Activated naive CD4-positive, alpha-beta T cell treated with anti-CD3 and anti-CD28 coated beads, Interleukin-2, amount 50 U/mL, for 16 hours (primary cell): ENCODE measurements at regions not wholly inside any gene's neighbourhood (a gene's known extent, or its start where the extent isn't known, plus 50 kb on each side); places are given as distances from the start of the nearest gene placed in this dataset.

Experiments
- DNase-seq: peaks from one replicate; pipeline ENCODE4 v3.0.0-alpha.2; 2020

GRCh38 chr12:67593041-67593440 is 55.5 kb upstream of the DYRK2 start:
- no peak for DNase-seq

GRCh38 chr12:67593461-67594330 is 54.8 kb upstream of the DYRK2 start:
- DNase-seq = no peak

- DNase-seq = no peak
Measured at GRCh38 chr12:67594888-67595287, 53.7 kb upstream of the DYRK2 start.

- DNase-seq = no peak
Measured at GRCh38 chr12:67595365-67595764, 53.2 kb upstream of the DYRK2 start.

GRCh38 chr12:67598598-67598997 is 49.9 kb upstream of the DYRK2 start:
- DNase-seq = no peak
